PFSK-1 (cell line): ENCODE measurements at regions not wholly inside any gene's neighbourhood (a gene's known extent, or its start where the extent isn't known, plus 50 kb on each side); places are given as distances from the start of the nearest gene placed in this dataset.

Source experiments
- FOXP2 ChIP-seq: optimal IDR thresholded peaks from 2 replicates; pipeline ENCODE3; 2011; ENCODE audit warnings: borderline replicate concordance, control low read depth, inconsistent platforms; ENCODE audit not compliant: insufficient read depth; ENCODE audit errors: extremely low read length, extremely low read depth
- POLR2AphosphoS5 ChIP-seq: IDR thresholded peaks from 2 replicates; pipeline ENCODE4 v1.6.1; 2012; ENCODE audit warnings: low read depth, mild to moderate bottlenecking, control low read depth, low read length, moderate library complexity
- SIN3A ChIP-seq: IDR thresholded peaks from 2 replicates; pipeline ENCODE4 v1.6.1; 2012; ENCODE audit warnings: mild to moderate bottlenecking, low read length, moderate library complexity, borderline replicate concordance; ENCODE audit not compliant: insufficient read depth
- TAF1 ChIP-seq: IDR thresholded peaks from 2 replicates; pipeline ENCODE4 v1.6.1; 2012; ENCODE audit warnings: low read length, control low read depth, borderline replicate concordance; ENCODE audit not compliant: insufficient read depth
- TF ChIP-seq, protein P1 (sequence below), 2 experiments: IDR thresholded peaks; 2 replicates each; pipeline versions ENCODE4 v1.6.1 to v1.8.0; 2011 to 2012; ENCODE audit warnings: low read depth in 2 of 2, low read length in 2 of 2, control low read depth in 1 of 2, inconsistent platforms in 1 of 2, mild to moderate bottlenecking in 1 of 2, moderate library complexity in 1 of 2; ENCODE audit not compliant: insufficient read depth in 1 of 2

- TF ChIP-seq POLR2AphosphoS5, result no peak
- TF ChIP-seq, protein P1, sequence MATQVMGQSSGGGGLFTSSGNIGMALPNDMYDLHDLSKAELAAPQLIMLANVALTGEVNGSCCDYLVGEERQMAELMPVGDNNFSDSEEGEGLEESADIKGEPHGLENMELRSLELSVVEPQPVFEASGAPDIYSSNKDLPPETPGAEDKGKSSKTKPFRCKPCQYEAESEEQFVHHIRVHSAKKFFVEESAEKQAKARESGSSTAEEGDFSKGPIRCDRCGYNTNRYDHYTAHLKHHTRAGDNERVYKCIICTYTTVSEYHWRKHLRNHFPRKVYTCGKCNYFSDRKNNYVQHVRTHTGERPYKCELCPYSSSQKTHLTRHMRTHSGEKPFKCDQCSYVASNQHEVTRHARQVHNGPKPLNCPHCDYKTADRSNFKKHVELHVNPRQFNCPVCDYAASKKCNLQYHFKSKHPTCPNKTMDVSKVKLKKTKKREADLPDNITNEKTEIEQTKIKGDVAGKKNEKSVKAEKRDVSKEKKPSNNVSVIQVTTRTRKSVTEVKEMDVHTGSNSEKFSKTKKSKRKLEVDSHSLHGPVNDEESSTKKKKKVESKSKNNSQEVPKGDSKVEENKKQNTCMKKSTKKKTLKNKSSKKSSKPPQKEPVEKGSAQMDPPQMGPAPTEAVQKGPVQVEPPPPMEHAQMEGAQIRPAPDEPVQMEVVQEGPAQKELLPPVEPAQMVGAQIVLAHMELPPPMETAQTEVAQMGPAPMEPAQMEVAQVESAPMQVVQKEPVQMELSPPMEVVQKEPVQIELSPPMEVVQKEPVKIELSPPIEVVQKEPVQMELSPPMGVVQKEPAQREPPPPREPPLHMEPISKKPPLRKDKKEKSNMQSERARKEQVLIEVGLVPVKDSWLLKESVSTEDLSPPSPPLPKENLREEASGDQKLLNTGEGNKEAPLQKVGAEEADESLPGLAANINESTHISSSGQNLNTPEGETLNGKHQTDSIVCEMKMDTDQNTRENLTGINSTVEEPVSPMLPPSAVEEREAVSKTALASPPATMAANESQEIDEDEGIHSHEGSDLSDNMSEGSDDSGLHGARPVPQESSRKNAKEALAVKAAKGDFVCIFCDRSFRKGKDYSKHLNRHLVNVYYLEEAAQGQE (IDR thresholded peaks at IDR 0.05; ENCODE audit: insufficient read depth in 1 of 2, low read depth in 2 of 2, low read length in 2 of 2), result no peak
- no peak for TF ChIP-seq TAF1
- no peak for TF ChIP-seq SIN3A
- TF ChIP-seq FOXP2, result no peak
Measured at GRCh38 chr21:35587841-35588380, 472.4 kb downstream of the SETD4 start.

GRCh38 chr21:35586305-35586704 lies 474.0 kb downstream of the SETD4 start:
- TF ChIP-seq, protein P1 (IDR thresholded peaks at IDR 0.05; ENCODE audit: insufficient read depth in 1 of 2, low read depth in 2 of 2, low read length in 2 of 2), result no peak
- TF ChIP-seq TAF1 (no peak), SIN3A (no peak)

DNA sequence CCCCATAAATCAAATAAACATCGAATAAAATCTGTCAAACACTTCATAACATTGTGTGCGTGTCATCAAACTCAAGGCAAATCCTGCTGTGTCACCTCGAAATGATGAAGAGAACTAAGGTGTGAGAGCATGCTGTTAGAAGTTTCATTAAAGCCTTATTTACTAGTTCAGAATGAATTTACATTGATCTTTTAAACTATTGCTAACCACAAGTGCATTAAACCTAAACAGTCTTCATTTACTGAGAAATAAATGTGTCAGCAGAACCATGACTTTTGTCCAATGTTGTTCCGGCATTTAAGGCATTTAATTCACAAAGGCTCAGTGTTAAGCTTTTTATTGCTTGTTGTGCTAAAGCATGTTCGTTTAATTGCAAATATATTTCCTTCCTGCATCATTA lies 474.4 kb downstream of the SETD4 start:
- no peak for TF ChIP-seq POLR2AphosphoS5
- TF ChIP-seq, protein P1 (IDR thresholded peaks at IDR 0.05; ENCODE audit: insufficient read depth in 1 of 2, low read depth in 2 of 2, low read length in 2 of 2), result no peak
- no peak for TF ChIP-seq TAF1
- TF ChIP-seq SIN3A, result no peak
- no peak for TF ChIP-seq FOXP2

DNA sequence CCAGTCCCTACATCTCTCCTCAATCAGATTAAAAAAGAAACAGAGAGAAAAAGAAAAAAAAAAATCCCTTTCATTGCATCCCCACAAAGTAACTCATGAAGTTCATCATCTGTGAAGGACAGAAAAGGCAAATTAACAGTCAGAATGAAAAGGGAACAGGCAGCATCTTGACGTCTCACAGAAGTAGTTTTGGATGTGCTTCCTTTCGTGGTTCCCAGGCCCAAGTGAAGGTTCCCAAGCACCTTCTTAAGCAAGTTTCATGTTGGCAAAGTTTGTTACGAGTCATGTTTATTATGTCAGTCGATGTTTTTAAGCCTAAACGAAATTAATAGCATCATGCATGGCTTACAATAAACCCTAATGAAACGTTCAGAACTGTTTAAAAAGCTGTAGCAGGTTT lies 475.2 kb downstream of the SETD4 start:
- TF ChIP-seq, protein P1 (IDR thresholded peaks at IDR 0.05; ENCODE audit: insufficient read depth in 1 of 2, low read depth in 2 of 2, low read length in 2 of 2), result no peak

GRCh38 chr21:35583566-35584216 lies 476.6 kb downstream of the SETD4 start:
- no peak for TF ChIP-seq POLR2AphosphoS5
- no peak for TF ChIP-seq SIN3A
- TF ChIP-seq, protein P1 (IDR thresholded peaks at IDR 0.05; ENCODE audit: insufficient read depth in 1 of 2, low read depth in 2 of 2, low read length in 2 of 2), result no peak
- TF ChIP-seq TAF1, result no peak
- no peak for TF ChIP-seq FOXP2
